Activated naive CD8-positive, alpha-beta T cell treated with anti-CD3 and anti-CD28 coated beads for 36 hours (primary cell): ENCODE measurements at regions not wholly inside any gene's neighbourhood (a gene's known extent, or its start where the extent isn't known, plus 50 kb on each side); places are given as distances from the start of the nearest gene placed in this dataset.
"Not testable (repeated sequence)": the region's sequence is repeated elsewhere in the genome, so short reads cannot be mapped to it uniquely, and the experiment has no call there.

Experiments
- DNase-seq: peaks from one replicate; pipeline ENCODE4 v3.0.0; 2021
- H3K27ac Mint-ChIP-seq: one replicate; pipeline ENCODE4 v1.8.0; 2022; ENCODE audit warnings: mild to moderate bottlenecking, moderate library complexity, mixed read lengths
- H3K27me3 Mint-ChIP-seq: one replicate; pipeline ENCODE4 v1.8.0; 2022; ENCODE audit warnings: mild to moderate bottlenecking, mixed read lengths
- H3K36me3 Mint-ChIP-seq: one replicate; pipeline ENCODE4 v1.8.0; 2021; ENCODE audit warnings: mild to moderate bottlenecking, mixed read lengths
- H3K4me1 Mint-ChIP-seq: one replicate; pipeline ENCODE4 v1.8.0; 2021; ENCODE audit warnings: mixed read lengths
- H3K4me3 Mint-ChIP-seq: one replicate; pipeline ENCODE4 v1.8.0; 2022; ENCODE audit warnings: mild to moderate bottlenecking, moderate library complexity, mixed read lengths
- H3K9me3 Mint-ChIP-seq: one replicate; pipeline ENCODE4 v1.8.0; 2022; ENCODE audit warnings: mixed read lengths

- not testable (repeated sequence) for H3K9me3 Mint-ChIP-seq, H3K36me3 Mint-ChIP-seq, H3K4me3 Mint-ChIP-seq, H3K4me1 Mint-ChIP-seq, H3K27ac Mint-ChIP-seq, DNase-seq, H3K27me3 Mint-ChIP-seq
Measured at GRCh38 chr4:58280928-58281327, 1170.7 kb upstream of the IGFBP7 start.

GRCh38 chr4:58275856-58276255 lies 1165.7 kb upstream of the IGFBP7 start:
- H3K27me3 Mint-ChIP-seq: no peaks in the 10 kb centered on the region
- H3K27ac Mint-ChIP-seq: no peak overlapping the region
- peaks cover 1% of the 10 kb centered on the region for H3K9me3 Mint-ChIP-seq
- no peak for DNase-seq
- no peaks in the 10 kb centered on the region for H3K4me1 Mint-ChIP-seq
- no peaks in the 10 kb centered on the region for H3K36me3 Mint-ChIP-seq
- H3K4me3 Mint-ChIP-seq: no peak overlapping the region

GRCh38 chr4:58274553-58274952 lies 1164.4 kb upstream of the IGFBP7 start:
- Mint-ChIP-seq H3K4me3 (no peak overlapping the region), H3K9me3 (peaks cover 1% of the 10 kb centered on the region), H3K36me3 (no peaks in the 10 kb centered on the region), H3K4me1 (no peaks in the 10 kb centered on the region), H3K27me3 (no peaks in the 10 kb centered on the region), H3K27ac (no peak overlapping the region)
- no peak for DNase-seq

DNA sequence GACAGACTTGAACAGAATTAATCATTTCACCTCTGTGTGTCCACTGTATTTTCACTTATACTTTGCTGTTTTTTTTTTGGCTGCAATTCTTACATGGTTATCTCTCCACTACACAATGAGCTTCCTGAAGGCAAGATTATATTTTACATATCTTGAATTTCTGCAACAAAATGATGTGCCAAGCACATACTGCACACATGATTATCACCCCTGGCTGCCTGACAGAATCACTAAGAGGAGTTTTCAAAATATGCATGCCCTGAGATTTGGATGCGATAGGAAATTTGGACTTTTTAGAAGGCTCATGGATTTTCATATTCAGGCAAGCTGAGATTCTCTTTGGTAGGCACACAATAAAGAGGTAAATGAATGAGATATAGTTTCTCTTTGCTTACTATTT lies 1162.1 kb upstream of the IGFBP7 start:
- DNase-seq: no peak
- no peaks in the 10 kb centered on the region for H3K4me1 Mint-ChIP-seq
- H3K27me3 Mint-ChIP-seq: no peaks in the 10 kb centered on the region
- H3K4me3 Mint-ChIP-seq: no peak overlapping the region
- no peak overlapping the region for H3K27ac Mint-ChIP-seq
- H3K9me3 Mint-ChIP-seq: peaks cover 6% of the 10 kb centered on the region
- no peaks in the 10 kb centered on the region for H3K36me3 Mint-ChIP-seq

GRCh38 chr4:58265734-58266133 lies 1155.5 kb upstream of the IGFBP7 start:
- no peaks in the 10 kb centered on the region for H3K4me1 Mint-ChIP-seq
- no peak overlapping the region for H3K27ac Mint-ChIP-seq
- no peak for DNase-seq
- no peaks in the 10 kb centered on the region for H3K27me3 Mint-ChIP-seq
- no peaks in the 10 kb centered on the region for H3K36me3 Mint-ChIP-seq
- peaks cover 6% of the 10 kb centered on the region for H3K9me3 Mint-ChIP-seq
- H3K4me3 Mint-ChIP-seq: no peak overlapping the region

DNA sequence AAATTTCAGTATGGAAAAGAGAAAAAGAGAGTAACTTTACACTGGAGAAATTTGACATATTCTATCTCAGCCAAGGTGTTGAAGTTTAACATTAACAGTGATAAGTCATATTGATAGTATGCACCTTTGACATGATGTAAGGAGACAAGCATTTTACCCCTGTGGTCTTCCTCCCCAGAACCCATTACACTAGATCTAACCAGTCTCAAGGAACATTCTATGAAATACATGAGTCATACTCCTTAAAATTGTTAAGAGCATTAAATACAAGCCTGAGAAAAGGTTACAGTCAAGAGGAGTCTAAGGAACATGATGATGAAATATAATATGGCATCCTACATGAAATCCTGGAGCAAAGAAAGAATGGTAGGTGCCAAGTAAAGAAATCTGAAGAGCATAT lies 1151.3 kb upstream of the IGFBP7 start:
- peaks cover 3% of the 10 kb centered on the region for H3K9me3 Mint-ChIP-seq
- no peak overlapping the region for H3K27ac Mint-ChIP-seq
- H3K4me1 Mint-ChIP-seq: no peaks in the 10 kb centered on the region
- H3K36me3 Mint-ChIP-seq: no peaks in the 10 kb centered on the region
- no peak for DNase-seq
- no peaks in the 10 kb centered on the region for H3K27me3 Mint-ChIP-seq
- H3K4me3 Mint-ChIP-seq: no peak overlapping the region

GRCh38 chr4:58254291-58254690 lies 1144.1 kb upstream of the IGFBP7 start:
- Mint-ChIP-seq H3K36me3 (no peaks in the 10 kb centered on the region), H3K4me3 (no peak overlapping the region), H3K4me1 (no peaks in the 10 kb centered on the region), H3K27me3 (no peaks in the 10 kb centered on the region), H3K9me3 (peaks cover 6% of the 10 kb centered on the region), H3K27ac (no peak overlapping the region)
- no peak for DNase-seq

- no peak for DNase-seq
- Mint-ChIP-seq H3K36me3 (no peaks in the 10 kb centered on the region), H3K27me3 (no peaks in the 10 kb centered on the region), H3K9me3 (peaks cover 6% of the 10 kb centered on the region), H3K27ac (no peak overlapping the region), H3K4me1 (no peaks in the 10 kb centered on the region), H3K4me3 (no peak overlapping the region)
Measured at GRCh38 chr4:58252656-58253055, 1142.5 kb upstream of the IGFBP7 start.

GRCh38 chr4:58247792-58248191 lies 1137.6 kb upstream of the IGFBP7 start:
- H3K27me3 Mint-ChIP-seq: no peaks in the 10 kb centered on the region
- no peak for DNase-seq
- H3K27ac Mint-ChIP-seq: no peak overlapping the region
- no peaks in the 10 kb centered on the region for H3K4me1 Mint-ChIP-seq
- H3K4me3 Mint-ChIP-seq: no peak overlapping the region
- peaks cover 3% of the 10 kb centered on the region for H3K9me3 Mint-ChIP-seq
- H3K36me3 Mint-ChIP-seq: no peaks in the 10 kb centered on the region

DNA sequence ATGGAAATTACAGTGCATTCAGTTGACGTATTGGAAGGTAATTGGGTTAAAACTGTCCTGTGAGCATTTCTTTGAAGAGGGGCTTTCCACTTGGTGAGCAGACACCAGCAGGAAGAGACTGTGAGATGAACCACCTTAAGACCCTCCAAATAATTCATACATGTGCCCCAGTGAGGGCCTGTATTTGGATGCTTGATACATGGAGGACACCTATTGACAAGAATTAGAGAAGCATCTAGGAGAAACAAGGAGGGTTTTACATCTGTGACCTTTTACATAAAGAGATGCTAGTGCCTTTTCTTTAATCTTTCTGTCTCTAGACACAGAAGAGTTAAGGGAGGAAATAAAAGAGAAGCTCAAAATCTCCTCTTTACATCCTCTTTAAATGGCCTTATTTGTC lies 1115.3 kb upstream of the IGFBP7 start:
- Mint-ChIP-seq H3K4me3 (no peak overlapping the region), H3K4me1 (no peaks in the 10 kb centered on the region), H3K27ac (no peak overlapping the region), H3K27me3 (no peaks in the 10 kb centered on the region), H3K9me3 (peaks cover 2% of the 10 kb centered on the region), H3K36me3 (no peaks in the 10 kb centered on the region)
- DNase-seq: no peak

- no peak for DNase-seq
- no peak overlapping the region for H3K4me3 Mint-ChIP-seq
- H3K4me1 Mint-ChIP-seq: no peaks in the 10 kb centered on the region
- no peaks in the 10 kb centered on the region for H3K27me3 Mint-ChIP-seq
- no peaks in the 10 kb centered on the region for H3K36me3 Mint-ChIP-seq
- no peak overlapping the region for H3K27ac Mint-ChIP-seq
- peaks cover 5% of the 10 kb centered on the region for H3K9me3 Mint-ChIP-seq
Measured at GRCh38 chr4:58219179-58219578, 1109.0 kb upstream of the IGFBP7 start.

- H3K9me3 Mint-ChIP-seq: peaks cover 8% of the 10 kb centered on the region
Measured at GRCh38 chr4:58216461-58216860, 1106.3 kb upstream of the IGFBP7 start.

DNA sequence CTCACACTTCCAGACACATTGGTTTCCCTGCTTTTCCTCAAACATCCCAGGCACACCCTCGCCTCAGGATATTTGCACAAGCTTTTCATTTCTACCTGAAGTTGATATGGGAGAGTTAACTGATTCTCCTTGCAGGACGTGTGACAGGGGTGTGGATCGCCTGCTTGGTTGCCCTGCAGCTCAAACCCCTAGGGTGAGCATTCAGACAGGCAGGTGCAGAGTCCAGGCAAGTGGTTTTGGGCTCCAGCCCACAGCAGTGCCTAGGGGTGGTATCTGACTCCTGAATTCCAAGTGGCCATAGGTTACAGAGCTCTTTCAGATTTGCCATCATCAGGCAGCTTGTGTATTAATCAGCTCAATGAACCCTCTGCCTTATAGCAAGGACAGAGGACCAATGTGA lies 1104.2 kb upstream of the IGFBP7 start:
- no peaks in the 10 kb centered on the region for H3K4me1 Mint-ChIP-seq
- H3K9me3 Mint-ChIP-seq: peaks cover 6% of the 10 kb centered on the region
- no peaks in the 10 kb centered on the region for H3K27me3 Mint-ChIP-seq
- no peak for DNase-seq
- no peaks in the 10 kb centered on the region for H3K36me3 Mint-ChIP-seq
- no peak overlapping the region for H3K4me3 Mint-ChIP-seq
- no peak overlapping the region for H3K27ac Mint-ChIP-seq

More at GRCh38 chr4:58216461-58216860, 1106.3 kb upstream of the IGFBP7 start:
- Mint-ChIP-seq H3K27ac (no peak overlapping the region), H3K36me3 (no peaks in the 10 kb centered on the region), H3K27me3 (no peaks in the 10 kb centered on the region), H3K4me3 (no peak overlapping the region), H3K4me1 (no peaks in the 10 kb centered on the region)
- DNase-seq: no peak

DNA sequence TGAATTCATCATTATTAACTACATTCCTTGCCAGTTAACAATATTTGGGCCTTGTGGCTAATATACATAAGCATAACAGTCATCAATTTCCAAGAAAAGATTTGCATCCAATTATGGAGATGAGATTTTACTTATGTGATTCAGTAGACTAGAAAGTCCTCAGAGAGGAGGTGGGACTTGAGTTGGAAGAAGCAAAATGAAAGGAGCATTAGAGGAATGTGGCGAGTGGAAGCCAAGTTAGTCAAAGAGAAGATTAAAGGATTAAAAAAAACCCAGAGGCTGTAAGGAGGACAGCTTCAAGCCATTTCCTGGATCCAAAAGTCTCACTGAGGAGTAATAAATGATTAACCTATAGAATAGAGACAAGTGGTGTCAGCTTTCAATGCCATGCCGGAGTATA lies 1099.4 kb upstream of the IGFBP7 start:
- H3K36me3 Mint-ChIP-seq: no peaks in the 10 kb centered on the region
- H3K27me3 Mint-ChIP-seq: no peaks in the 10 kb centered on the region
- H3K4me1 Mint-ChIP-seq: no peaks in the 10 kb centered on the region
- H3K27ac Mint-ChIP-seq: no peak overlapping the region
- H3K4me3 Mint-ChIP-seq: no peak overlapping the region
- H3K9me3 Mint-ChIP-seq: peaks cover 8% of the 10 kb centered on the region
- no peak for DNase-seq

- no peaks in the 10 kb centered on the region for H3K27me3 Mint-ChIP-seq
- H3K4me3 Mint-ChIP-seq: no peak overlapping the region
- H3K36me3 Mint-ChIP-seq: no peaks in the 10 kb centered on the region
- no peaks in the 10 kb centered on the region for H3K4me1 Mint-ChIP-seq
- H3K9me3 Mint-ChIP-seq: peaks cover 6% of the 10 kb centered on the region
- no peak for DNase-seq
- no peak overlapping the region for H3K27ac Mint-ChIP-seq
Measured at GRCh38 chr4:58209001-58209400, 1098.8 kb upstream of the IGFBP7 start.

- no peak overlapping the region for H3K4me3 Mint-ChIP-seq
- no peaks in the 10 kb centered on the region for H3K27me3 Mint-ChIP-seq
- H3K36me3 Mint-ChIP-seq: no peaks in the 10 kb centered on the region
- no peaks in the 10 kb centered on the region for H3K4me1 Mint-ChIP-seq
- H3K9me3 Mint-ChIP-seq: peaks cover 4% of the 10 kb centered on the region
- DNase-seq: no peak
- no peak overlapping the region for H3K27ac Mint-ChIP-seq
Measured at GRCh38 chr4:58205446-58206235, 1095.5 kb upstream of the IGFBP7 start.
